OCI-LY3 (cell line): ENCODE measurements at regions not wholly inside any gene's neighbourhood (a gene's known extent, or its start where the extent isn't known, plus 50 kb on each side); places are given as distances from the start of the nearest gene placed in this dataset.

ENCODE experiments used
- H2AFZ ChIP-seq: fragments of 200-600, 300-600 bp; shearing (Covaris generic); 2 replicates; pipeline ENCODE4 v1.6.0; 2014; ENCODE audit warnings: antibody characterized with exemption, low read depth, low read length
- H3K27ac ChIP-seq: fragments of 200-600, 300-600 bp; sonication (generic); 2 replicates; pipeline ENCODE4 v1.5.1; 2014; ENCODE audit warnings: mild to moderate bottlenecking, low read length, moderate library complexity, mixed read lengths
- H3K27me3 ChIP-seq: fragments of 200-600, 300-600 bp; sonication (generic); 2 replicates; pipeline ENCODE4 v1.6.1; 2014; ENCODE audit warnings: low read depth, low read length, mixed read lengths
- H3K36me3 ChIP-seq: fragments of 200-600, 300-600 bp; sonication (generic); replicated peaks from 2 replicates; pipeline ENCODE3; 2014; ENCODE audit warnings: low read depth, low read length, mixed read lengths
- H3K4me1 ChIP-seq: fragments of 300-600, 200-600 bp; sonication (generic); 2 replicates; pipeline ENCODE4 v1.6.1; 2014; ENCODE audit warnings: low read length, mixed read lengths
- H3K4me2 ChIP-seq: fragments of 200-600, 300-600 bp; sonication (generic); 2 replicates; pipeline ENCODE4 v1.6.1; 2014; ENCODE audit warnings: low read length, mixed read lengths
- H3K4me3 ChIP-seq: fragments of 300-600, 200-600 bp; sonication (generic); 2 replicates; pipeline ENCODE4 v1.5.1; 2014; ENCODE audit warnings: antibody characterized with exemption, mild to moderate bottlenecking, low read length, moderate library complexity
- H3K79me2 ChIP-seq: fragments of 300-600, 200-600 bp; shearing (Covaris generic); 2 replicates; pipeline ENCODE4 v1.6.1; 2014; ENCODE audit warnings: mild to moderate bottlenecking, low read length, mixed read lengths
- H3K9ac ChIP-seq: fragments of 300-600, 200-600 bp; shearing (Covaris generic); 2 replicates; pipeline ENCODE4 v1.6.0; 2014; ENCODE audit warnings: mild to moderate bottlenecking, low read length, moderate library complexity
- H3K9me3 ChIP-seq: fragments of 200-600, 300-600 bp; shearing (Covaris generic); 2 replicates; pipeline ENCODE4 v1.6.1; 2014; ENCODE audit warnings: low read length, mixed read lengths; ENCODE audit not compliant: insufficient read depth
- H4K20me1 ChIP-seq: fragments of 200-600, 300-600 bp; sonication (generic); 2 replicates; pipeline ENCODE4 v1.6.1; 2016; ENCODE audit warnings: low read length, mixed read lengths; ENCODE audit not compliant: insufficient read depth
- EZH2phosphoT487 ChIP-seq: fragments of 200-600 bp; shearing (Covaris generic); IDR thresholded peaks from 2 replicates; pipeline ENCODE4 v1.6.1; 2018; ENCODE audit warnings: antibody characterized with exemption, mixed run types, low read depth
- TF ChIP-seq, protein P1 (sequence below): fragments of 200-600, 300-600 bp; sonication (generic); IDR thresholded peaks from 2 replicates; pipeline ENCODE4 v1.5.1; 2014; ENCODE audit warnings: antibody characterized with exemption, low read length, low read depth

DNA sequence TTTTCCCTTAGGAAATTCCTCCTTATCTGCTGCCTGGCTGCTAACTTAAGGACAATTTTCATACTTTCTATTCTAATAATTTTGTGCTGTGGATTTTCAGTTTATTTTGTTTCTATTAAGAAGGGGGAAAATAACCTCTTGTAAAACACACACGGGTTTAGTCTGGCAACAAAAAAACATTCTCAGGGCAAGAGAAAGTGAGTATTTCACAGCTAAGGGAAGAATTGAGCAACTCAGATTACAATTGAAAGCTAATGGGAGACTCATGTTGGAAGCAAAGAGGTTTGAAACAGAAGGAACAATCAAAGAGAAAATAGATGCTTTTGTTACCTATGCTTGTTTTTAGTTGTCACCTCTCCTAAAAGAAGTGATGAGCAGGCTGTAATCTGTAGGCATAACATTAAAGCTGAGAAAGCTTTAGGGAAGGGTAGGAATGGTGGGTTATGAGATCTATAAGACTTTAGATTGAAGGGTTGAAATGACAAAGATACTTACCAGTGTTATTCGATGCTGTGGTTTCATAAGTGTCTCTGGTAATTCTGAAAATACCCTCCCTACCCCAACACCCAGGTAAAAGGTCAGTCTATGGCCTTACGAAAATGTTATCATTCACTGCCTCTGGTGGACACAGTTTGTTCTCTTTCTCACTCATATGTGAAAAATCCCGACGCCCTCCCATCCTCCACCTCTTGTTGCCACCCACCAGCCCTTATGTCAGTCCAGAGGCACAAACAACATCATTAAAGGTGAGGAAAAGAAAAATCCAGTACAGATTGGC is 510.9 kb downstream of the TXNL1 start:
- Histone ChIP-seq H3K4me2 (no peak overlapping the region), H3K79me2 (no peaks in the 10 kb centered on the region), H3K9ac (no peak overlapping the region), H3K4me3 (no peak overlapping the region), H3K36me3 (no peaks in the 10 kb centered on the region), H3K4me1 (peaks cover 10% of the 10 kb centered on the region; the same call in 1 of the 2 replicates), H4K20me1 (no peaks in the 10 kb centered on the region), H3K9me3 (peaks cover 4% of the 10 kb centered on the region; the same call in 1 of the 2 replicates), H3K27me3 (no peaks in the 10 kb centered on the region), H2AFZ (no peak overlapping the region), H3K27ac (no peak overlapping the region)
- TF ChIP-seq, protein P1, sequence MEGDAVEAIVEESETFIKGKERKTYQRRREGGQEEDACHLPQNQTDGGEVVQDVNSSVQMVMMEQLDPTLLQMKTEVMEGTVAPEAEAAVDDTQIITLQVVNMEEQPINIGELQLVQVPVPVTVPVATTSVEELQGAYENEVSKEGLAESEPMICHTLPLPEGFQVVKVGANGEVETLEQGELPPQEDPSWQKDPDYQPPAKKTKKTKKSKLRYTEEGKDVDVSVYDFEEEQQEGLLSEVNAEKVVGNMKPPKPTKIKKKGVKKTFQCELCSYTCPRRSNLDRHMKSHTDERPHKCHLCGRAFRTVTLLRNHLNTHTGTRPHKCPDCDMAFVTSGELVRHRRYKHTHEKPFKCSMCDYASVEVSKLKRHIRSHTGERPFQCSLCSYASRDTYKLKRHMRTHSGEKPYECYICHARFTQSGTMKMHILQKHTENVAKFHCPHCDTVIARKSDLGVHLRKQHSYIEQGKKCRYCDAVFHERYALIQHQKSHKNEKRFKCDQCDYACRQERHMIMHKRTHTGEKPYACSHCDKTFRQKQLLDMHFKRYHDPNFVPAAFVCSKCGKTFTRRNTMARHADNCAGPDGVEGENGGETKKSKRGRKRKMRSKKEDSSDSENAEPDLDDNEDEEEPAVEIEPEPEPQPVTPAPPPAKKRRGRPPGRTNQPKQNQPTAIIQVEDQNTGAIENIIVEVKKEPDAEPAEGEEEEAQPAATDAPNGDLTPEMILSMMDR: no peak
- TF ChIP-seq EZH2phosphoT487: no peak

DNA sequence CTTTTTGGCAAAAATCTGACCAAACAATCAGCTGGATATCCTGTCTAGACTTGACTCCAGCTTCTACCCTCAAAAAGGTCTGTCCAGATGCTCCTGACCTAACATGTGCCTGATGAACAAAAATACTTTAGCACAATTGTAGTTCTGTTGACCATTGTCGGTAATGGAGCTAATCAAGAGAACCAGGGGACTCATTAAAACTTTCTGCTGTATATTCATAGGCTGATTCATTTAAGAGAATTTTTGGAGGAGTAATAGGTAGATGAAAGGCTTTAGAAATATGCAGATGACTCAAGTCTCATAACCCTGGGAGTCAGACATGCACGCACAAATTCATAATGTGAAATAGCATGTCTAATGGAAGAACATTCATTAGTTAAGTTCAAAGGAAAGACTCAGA is 514.2 kb downstream of the TXNL1 start:
- peaks cover 5% of the 10 kb centered on the region for H3K36me3 ChIP-seq

DNA sequence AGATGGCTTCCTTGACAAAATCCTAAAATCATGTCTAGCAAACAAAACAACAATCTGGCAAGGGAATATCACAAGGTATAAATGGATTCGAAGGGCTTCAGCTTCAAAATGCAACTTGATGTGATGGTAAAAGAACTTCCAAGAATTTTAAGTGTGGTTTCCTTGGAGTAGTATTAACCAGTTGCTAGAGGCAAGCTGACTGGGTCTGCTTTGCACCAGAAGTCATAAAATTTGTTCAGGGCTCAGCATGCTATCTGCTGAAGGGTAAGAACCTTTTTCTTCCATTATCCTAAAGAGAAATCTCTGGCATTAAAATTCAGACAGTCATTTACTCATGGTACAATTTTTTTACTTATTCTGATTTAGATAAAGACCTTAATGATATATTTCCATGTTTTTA is 516.7 kb downstream of the TXNL1 start:
- TF ChIP-seq, protein P1: no peak
- no peak for TF ChIP-seq EZH2phosphoT487
- H3K27ac ChIP-seq: no peak overlapping the region
- H3K79me2 ChIP-seq: no peaks in the 10 kb centered on the region
- H3K4me2 ChIP-seq: no peak overlapping the region
- H3K4me3 ChIP-seq: no peak overlapping the region
- peaks cover 5% of the 10 kb centered on the region for H3K36me3 ChIP-seq
- H3K9me3 ChIP-seq: no peaks in the 10 kb centered on the region
- no peak overlapping the region for H2AFZ ChIP-seq
- H3K27me3 ChIP-seq: no peaks in the 10 kb centered on the region
- peaks cover 40% of the 10 kb centered on the region for H3K4me1 ChIP-seq
- no peak overlapping the region for H3K9ac ChIP-seq
- H4K20me1 ChIP-seq: no peaks in the 10 kb centered on the region

More for the DNA sequence above, 514.2 kb downstream of the TXNL1 start:
- no peak overlapping the region for H3K4me3 ChIP-seq
- H3K79me2 ChIP-seq: no peaks in the 10 kb centered on the region
- H3K4me2 ChIP-seq: no peak overlapping the region
- H3K27ac ChIP-seq: no peak overlapping the region
- H3K27me3 ChIP-seq: no peaks in the 10 kb centered on the region
- no peaks in the 10 kb centered on the region for H3K9me3 ChIP-seq
- H3K9ac ChIP-seq: no peak overlapping the region
- no peak for TF ChIP-seq EZH2phosphoT487
- TF ChIP-seq, protein P1: no peak
- H4K20me1 ChIP-seq: no peaks in the 10 kb centered on the region
- peaks cover 18% of the 10 kb centered on the region for H3K4me1 ChIP-seq
- no peak overlapping the region for H2AFZ ChIP-seq

DNA sequence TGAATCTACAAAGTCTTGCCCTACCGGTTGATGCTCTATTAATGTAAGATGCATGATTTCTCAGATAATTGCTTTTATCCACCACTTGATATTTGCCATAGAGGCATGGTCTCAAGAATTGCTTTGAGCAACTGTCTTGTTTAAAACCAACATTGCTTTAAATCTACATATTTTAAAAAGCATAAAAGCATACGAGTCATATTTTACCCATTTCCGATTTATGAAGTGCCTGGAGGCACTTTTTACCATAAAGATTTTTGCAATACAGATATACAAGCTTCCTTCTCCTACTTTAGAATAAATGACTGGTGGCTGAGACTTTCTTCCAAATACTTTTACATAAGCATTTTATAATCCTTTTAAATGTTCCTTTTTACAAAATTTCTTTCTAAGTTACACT is 517.6 kb downstream of the TXNL1 start:
- no peak for TF ChIP-seq EZH2phosphoT487
- TF ChIP-seq, protein P1: no peak
- H2AFZ ChIP-seq: no peak overlapping the region
- no peak overlapping the region for H3K4me2 ChIP-seq
- H3K9ac ChIP-seq: no peak overlapping the region
- no peaks in the 10 kb centered on the region for H4K20me1 ChIP-seq
- H3K27me3 ChIP-seq: no peaks in the 10 kb centered on the region
- peaks cover 48% of the 10 kb centered on the region for H3K4me1 ChIP-seq
- no peak overlapping the region for H3K4me3 ChIP-seq
- H3K27ac ChIP-seq: no peak overlapping the region
- no peaks in the 10 kb centered on the region for H3K79me2 ChIP-seq
- peaks cover 5% of the 10 kb centered on the region for H3K36me3 ChIP-seq
- H3K9me3 ChIP-seq: no peaks in the 10 kb centered on the region
